Body of pancreas (tissue), 4 donors: ENCODE measurements at regions not wholly inside any gene's neighbourhood (a gene's known extent, or its start where the extent isn't known, plus 50 kb on each side); places are given as distances from the start of the nearest gene placed in this dataset.

Experiments
- CTCF ChIP-seq, 7 experiments: fragments of 450-650 bp in 4 of 7; fragments of 200-600 bp in 3 of 7; sonication (generic) in 3 of 7; IDR thresholded peaks; one replicate each; pipeline ENCODE4 v1.5.1; 2016 to 2019; ENCODE audit warnings: antibody characterized with exemption in 7 of 7
- POLR2A ChIP-seq, 3 donors: fragments of 450-650 bp; IDR thresholded peaks; one replicate each; pipeline ENCODE4 v1.6.1; 2016; ENCODE audit warnings: antibody characterized with exemption in 3 of 3, mild to moderate bottlenecking in 2 of 3

DNA sequence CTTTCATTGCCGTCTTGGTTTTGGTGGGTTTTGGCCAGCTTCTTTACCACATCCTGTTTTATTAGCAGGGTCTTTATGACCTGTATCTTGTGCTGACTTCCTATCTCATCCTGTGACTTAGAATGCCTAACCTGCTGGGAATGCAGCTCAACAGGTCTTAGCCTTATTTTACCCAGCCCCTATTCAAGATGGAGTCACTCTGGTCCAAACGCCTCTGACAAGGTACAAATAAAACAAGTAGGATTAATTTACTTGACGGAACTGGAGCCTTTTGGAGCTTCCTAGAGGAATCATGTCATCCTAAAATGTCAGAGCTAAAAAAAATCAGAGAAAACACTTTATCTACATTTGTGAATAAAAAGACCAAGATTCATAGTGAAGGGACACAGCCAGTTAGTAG, 66.2 kb upstream of the ATXN3L start:
- TF ChIP-seq CTCF (IDR thresholded peaks at IDR 0.05): no peak
- no peak for TF ChIP-seq POLR2A (IDR thresholded peaks at IDR 0.05)
